GM19035 (cell line): ENCODE measurements at regions not wholly inside any gene's neighbourhood (a gene's known extent, or its start where the extent isn't known, plus 50 kb on each side); places are given as distances from the start of the nearest gene placed in this dataset.
"Not testable (repeated sequence)": the region's sequence is repeated elsewhere in the genome, so short reads cannot be mapped to it uniquely, and the experiment has no call there.

Experiments used
- ATAC-seq: cut with Tn5 transposase; IDR thresholded peaks from one replicate; pipeline ENCODE4 v1.9.1; 2021; ENCODE audit not compliant: unreplicated experiment

GRCh38 chr4:4031446-4032135 is 195.1 kb downstream of the OTOP1 start:
- not testable (repeated sequence) for ATAC-seq

- ATAC-seq, result not testable (repeated sequence)
Observed at GRCh38 chr4:4032364-4032763, 194.4 kb downstream of the OTOP1 start.

GRCh38 chr4:4032801-4033605 is 193.7 kb downstream of the OTOP1 start:
- ATAC-seq, result not testable (repeated sequence)

DNA sequence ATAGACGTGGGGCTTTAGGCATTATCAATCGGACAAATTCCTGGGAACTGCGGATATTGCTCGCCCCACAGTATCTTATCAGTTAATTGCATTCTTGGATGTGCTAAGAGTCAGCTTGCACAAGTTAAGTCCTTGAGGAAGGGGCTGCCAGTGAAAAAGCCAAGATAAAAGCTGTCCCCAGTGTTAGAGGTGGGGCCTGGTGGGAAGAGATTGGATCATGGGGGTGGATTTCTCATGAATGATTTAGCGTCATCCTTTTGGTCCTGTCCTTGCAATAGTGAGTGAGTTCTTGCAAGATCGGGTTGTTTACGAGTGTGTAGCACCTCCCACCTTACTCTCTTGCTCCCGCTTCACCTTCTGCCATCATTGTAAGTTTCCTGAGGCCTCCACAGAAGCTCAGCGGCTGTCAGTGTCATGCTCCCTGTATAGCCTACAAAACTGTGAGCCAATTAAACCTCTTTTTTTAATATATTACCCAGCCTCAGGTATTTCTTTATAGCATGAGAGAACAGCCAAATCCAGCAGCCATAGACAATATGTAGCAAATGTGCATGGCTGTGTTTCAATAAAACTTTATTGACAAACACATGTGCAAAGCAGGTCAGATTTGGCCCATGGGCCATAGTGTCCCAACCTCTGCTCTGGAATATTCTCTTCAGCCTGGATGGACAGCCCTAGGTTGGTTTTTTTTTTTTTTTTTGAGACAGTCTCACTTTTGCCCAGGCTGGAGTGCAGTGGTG is 189.2 kb downstream of the OTOP1 start:
- ATAC-seq, result not testable (repeated sequence)

DNA sequence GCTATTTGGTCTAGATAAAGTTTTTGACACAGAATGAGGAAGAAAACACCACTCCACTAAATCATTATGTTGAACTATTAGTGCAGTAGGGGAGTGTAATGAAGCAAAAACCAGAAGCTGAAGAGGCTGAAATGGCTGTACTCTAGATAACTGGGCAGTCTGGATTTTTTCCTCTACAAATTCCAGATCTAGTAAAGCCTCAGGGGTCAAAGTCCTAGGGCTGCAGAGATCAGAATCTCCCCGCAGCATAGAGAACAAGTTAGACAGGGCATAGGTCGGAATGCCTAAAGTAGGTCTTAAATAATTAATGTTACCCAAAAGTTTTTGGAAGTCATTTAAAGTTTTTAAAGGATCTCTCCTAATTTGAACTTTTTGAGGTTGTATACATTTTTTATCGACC is 180.9 kb downstream of the OTOP1 start:
- not testable (repeated sequence) for ATAC-seq

- ATAC-seq, result not testable (repeated sequence)
Observed at GRCh38 chr4:4046686-4047085, 180.0 kb downstream of the OTOP1 start.

- not testable (repeated sequence) for ATAC-seq
Observed at GRCh38 chr4:4047202-4047601, 179.5 kb downstream of the OTOP1 start.

DNA sequence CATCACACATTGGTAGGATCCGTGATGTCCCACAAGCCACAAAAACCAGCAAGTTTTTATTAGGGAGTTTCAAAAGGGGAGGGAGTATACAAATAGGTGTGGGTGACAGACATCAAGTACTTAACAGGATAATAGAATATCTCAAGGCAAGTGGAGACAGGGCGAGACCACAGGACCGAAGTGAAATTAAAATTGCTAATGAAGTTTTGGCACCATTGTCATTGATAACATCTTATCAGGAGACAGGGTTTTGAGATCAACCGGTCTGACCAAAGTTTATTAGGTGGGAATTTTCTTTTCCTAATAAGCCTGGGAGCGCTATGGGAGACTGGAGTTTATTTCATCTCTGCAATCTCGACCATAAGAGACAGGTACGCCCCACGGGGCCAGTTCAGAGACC is 178.5 kb downstream of the OTOP1 start:
- ATAC-seq, result not testable (repeated sequence)

DNA sequence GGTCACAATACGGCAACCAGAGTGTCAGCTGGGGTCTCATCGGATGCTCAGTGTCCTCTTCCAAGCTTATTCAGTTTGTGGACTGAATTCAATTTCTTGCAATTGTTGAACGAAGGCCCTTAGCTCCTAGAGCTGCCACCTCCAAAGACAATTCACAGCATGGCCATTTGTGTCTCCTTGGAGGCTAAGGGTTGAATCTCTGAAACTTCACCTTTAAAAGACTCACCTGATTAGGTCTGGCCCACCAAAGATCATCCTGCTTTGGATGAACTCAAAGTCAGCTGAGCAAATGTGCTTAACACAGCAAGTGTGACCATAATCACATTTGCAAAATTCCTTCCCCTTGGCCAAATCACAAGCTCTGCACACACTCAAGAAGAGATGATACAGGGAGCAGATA is 175.9 kb downstream of the OTOP1 start:
- not testable (repeated sequence) for ATAC-seq

GRCh38 chr4:4052933-4053332 is 173.8 kb downstream of the OTOP1 start:
- not testable (repeated sequence) for ATAC-seq

DNA sequence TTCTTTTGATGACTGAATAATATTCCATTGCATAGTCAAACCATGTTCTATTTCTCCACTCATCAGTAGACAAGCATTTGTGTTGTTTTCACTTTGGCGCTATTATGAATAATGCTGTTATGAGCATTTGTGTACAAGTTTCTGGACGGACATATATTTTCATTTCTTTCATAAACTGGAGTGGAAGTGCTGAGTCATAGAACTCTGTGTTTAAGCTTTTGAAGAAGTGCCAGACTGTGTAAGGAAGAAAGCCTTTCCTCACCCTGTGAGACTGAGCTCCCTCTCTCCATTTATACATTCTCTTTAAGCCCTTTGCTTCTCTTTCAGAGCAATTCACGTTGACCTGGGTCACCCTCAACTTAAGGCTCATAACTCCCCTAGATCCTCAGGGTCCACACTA is 169.5 kb downstream of the OTOP1 start:
- not testable (repeated sequence) for ATAC-seq

GRCh38 chr4:4084171-4084570 is 142.6 kb downstream of the OTOP1 start:
- not testable (repeated sequence) for ATAC-seq

DNA sequence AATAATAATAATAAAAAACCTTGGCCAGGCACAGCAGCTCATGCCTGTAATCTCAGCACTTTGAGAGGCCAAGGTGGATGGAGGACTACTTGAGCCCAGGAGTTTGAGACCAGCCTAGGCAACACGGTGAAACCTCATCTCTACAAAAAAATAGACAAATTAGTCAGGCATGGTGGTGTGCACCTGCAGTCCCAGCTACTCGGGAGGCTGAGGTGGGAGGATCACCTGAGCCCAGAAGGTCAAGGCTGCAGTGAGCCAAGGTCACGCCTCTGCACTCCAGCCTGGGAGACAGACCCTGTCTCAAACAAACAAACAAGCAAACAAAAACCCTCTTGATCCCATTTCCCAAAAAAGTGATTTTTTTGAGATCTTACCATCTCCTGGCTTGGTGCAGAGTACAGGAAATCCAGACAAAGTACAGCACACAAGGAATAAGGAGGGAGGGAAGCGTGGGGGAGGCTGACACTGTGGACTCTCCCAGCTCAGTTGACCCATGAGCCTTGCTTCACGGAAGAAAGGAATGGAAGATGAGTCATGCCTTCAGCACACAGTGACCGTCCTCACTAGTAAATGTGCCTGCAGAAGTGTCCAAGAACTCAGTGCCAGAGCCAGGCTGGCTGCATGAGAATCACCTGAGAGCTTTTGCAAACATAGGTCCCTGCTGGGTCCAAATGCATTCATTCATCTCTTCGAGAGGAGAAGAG is 136.9 kb downstream of the OTOP1 start:
- not testable (repeated sequence) for ATAC-seq

DNA sequence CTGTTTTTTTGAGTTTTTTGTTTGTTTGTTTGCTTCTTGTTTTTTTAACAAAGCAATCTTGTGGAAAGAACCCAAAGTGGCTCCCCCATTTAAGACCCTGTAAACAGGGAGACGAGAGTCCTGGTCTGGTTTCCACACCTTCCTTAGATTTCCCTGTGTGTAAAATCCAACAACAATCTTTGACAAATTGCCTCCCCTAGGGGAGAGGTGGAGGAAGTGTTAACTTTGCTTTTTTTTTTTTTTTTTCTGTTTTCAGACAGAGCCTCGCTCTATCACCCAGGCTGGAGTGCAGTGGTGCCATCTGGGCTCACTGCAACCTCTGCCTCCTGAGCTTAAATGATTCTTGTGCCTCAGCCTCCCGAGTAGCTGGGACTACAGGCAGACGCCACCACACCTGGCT is 136.0 kb downstream of the OTOP1 start:
- not testable (repeated sequence) for ATAC-seq

- ATAC-seq, result not testable (repeated sequence)
Observed at GRCh38 chr4:4092159-4092558, 134.6 kb downstream of the OTOP1 start.

DNA sequence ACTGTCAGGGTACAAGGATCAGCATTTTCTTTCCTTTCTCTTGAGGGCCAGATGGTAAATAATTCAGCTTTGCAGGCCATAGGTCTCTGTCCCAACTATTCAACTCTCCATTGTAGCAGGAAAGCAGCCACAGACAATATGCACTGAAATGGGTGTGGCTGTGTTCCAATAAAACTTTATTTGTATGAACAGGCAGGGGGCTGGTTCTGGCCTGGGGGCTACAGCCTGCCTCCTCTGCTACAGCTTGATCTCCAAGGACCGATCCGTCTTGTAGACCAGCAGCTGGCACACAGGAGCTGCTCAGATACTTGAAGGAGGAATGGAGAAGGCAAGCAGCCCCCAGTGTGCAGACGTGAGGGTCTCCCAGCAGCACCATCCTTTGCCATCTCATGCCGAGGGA is 127.1 kb downstream of the OTOP1 start:
- not testable (repeated sequence) for ATAC-seq

- ATAC-seq, result not testable (repeated sequence)
Observed at GRCh38 chr4:4106923-4107322, 119.8 kb downstream of the OTOP1 start.

GRCh38 chr4:4107411-4108107 is 119.2 kb downstream of the OTOP1 start:
- ATAC-seq, result not testable (repeated sequence)

DNA sequence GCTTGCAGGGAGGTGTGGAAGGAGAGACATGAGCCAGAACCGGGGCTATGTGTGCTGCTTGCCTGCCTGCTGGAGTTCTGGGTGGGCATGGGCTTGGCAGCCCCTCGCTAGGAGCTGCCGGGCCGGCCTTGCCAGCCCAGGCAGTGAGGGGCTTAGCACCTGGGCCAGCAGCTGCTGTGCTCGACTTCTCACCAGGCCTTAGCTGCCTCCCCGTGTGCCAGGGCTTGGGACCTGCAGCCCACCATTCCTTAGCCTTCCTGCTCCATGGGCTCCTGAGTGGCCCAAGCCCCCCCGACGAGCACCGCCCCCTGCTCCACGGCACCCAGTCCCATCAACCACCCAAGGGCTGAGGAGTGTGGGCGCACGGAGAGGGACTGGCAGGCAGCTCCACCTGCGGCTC is 111.3 kb downstream of the OTOP1 start:
- ATAC-seq, result not testable (repeated sequence)

DNA sequence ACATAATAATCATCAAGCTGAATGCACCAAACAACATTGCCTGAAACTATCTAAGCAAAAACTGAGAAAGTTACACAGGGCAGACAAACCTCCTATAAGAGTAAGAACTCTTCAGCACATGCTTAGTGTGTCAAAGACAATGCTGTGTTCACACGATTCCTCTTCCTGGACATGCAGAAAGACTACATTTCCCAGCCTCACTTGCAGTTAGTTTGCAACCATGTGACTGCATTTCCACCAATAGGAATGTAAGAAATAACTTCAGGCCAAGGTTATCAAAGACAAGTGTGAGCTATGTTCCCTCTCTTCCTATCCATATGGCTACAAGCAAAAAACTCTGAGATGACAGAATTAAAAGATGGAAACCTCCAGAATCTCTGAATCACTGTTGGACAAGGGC is 109.8 kb downstream of the OTOP1 start:
- ATAC-seq, result not testable (repeated sequence)
